H1 (cell line): ENCODE measurements at regions not wholly inside any gene's neighbourhood (a gene's known extent, or its start where the extent isn't known, plus 50 kb on each side); places are given as distances from the start of the nearest gene placed in this dataset.
A peak's percentile ranks its signal among the peaks of the same experiment; 100 is the strongest.

Source experiments
- CTCF ChIA-PET: fragments of 300-600 bp; sonication (Branson Sonifier 250); formaldehyde crosslinking; loops from one replicate; lab custom pipeline; 2021; ENCODE audit not compliant: partially characterized antibody; lab: Charles Lee
- POLR2A ChIA-PET: fragments of 300-600 bp; sonication (Branson Sonifier 250); formaldehyde crosslinking; loops from one replicate; lab custom pipeline; 2021; ENCODE audit warnings: inconsistent platforms; ENCODE audit not compliant: partially characterized antibody; lab: Charles Lee
- DNase-seq, 2 experiments: peaks; one replicate each; pipeline versions ENCODE4 v3.0.0 to v3.0.0-alpha.2; 2010 to 2022; ENCODE audit warnings: low spot score in 2 of 2, low read depth in 1 of 2, mixed read lengths in 1 of 2
- FAIRE-seq: peaks from 2 replicates; lab custom pipeline; 2011; peaks lifted over from hg19 to GRCh38; lab: Jason Lieb, UNC
- H2AFZ ChIP-seq: 2 replicates; pipeline ENCODE4 v1.8.1; 2012; ENCODE audit warnings: low read length, inconsistent platforms
- H2AK5ac ChIP-seq: 2 replicates; pipeline ENCODE4 v1.6.1; 2013; ENCODE audit warnings: low read depth, low read length
- H2BK120ac ChIP-seq: replicated peaks from 2 replicates; pipeline ENCODE3; 2013; ENCODE audit warnings: low read depth, low read length, inconsistent platforms
- H2BK12ac ChIP-seq: 2 replicates; pipeline ENCODE4 v1.6.1; 2013; ENCODE audit warnings: low read depth, low read length
- H2BK15ac ChIP-seq: 2 replicates; pipeline ENCODE4 v1.6.1; 2013; ENCODE audit warnings: low read length
- H2BK20ac ChIP-seq: 2 replicates; pipeline ENCODE4 v1.6.1; 2013; ENCODE audit warnings: low read length
- H2BK5ac ChIP-seq: 2 replicates; pipeline ENCODE4 v1.6.1; 2013; ENCODE audit warnings: low read depth, low read length
- H3K14ac ChIP-seq: 2 replicates; pipeline ENCODE4 v1.6.1; 2013; ENCODE audit warnings: inconsistent platforms; ENCODE audit not compliant: insufficient read length
- H3K18ac ChIP-seq: 2 replicates; pipeline ENCODE4 v1.6.1; 2013; ENCODE audit warnings: low read length; ENCODE audit errors: extremely low read depth
- H3K23ac ChIP-seq: 2 replicates; pipeline ENCODE4 v1.6.1; 2013; ENCODE audit warnings: inconsistent platforms; ENCODE audit not compliant: insufficient read length
- H3K23me2 ChIP-seq: 2 replicates; pipeline ENCODE4 v1.6.1; 2013; ENCODE audit warnings: low read depth, low read length
- H3K27ac ChIP-seq: 2 replicates; pipeline ENCODE4 v1.6.1; 2011; ENCODE audit warnings: low read depth, low read length, inconsistent platforms
- H3K27me3 ChIP-seq, 4 experiments: replicated peaks in 1 of 4; 1 replicate in 1 of 4; 2 replicates in 3 of 4; pipeline versions ENCODE4 v1.6.1 to v1.8.1; 2011 to 2013; ENCODE audit warnings: low read length in 3 of 4, mild to moderate bottlenecking in 3 of 4, inconsistent platforms in 2 of 4, mixed read lengths in 2 of 4, moderate library complexity in 1 of 4; ENCODE audit not compliant: control insufficient read depth in 3 of 4, insufficient read depth in 3 of 4; ENCODE audit errors: extremely low read depth in 1 of 4
- H3K36me3 ChIP-seq, 4 experiments: 2 replicates each; pipeline versions ENCODE4 v1.6.1 to v1.8.1; 2011 to 2013; ENCODE audit warnings: mild to moderate bottlenecking in 4 of 4, low read length in 3 of 4, moderate library complexity in 2 of 4, control low read depth in 1 of 4, inconsistent platforms in 1 of 4; ENCODE audit not compliant: insufficient read depth in 4 of 4, control insufficient read depth in 2 of 4
- H3K4ac ChIP-seq: replicated peaks from 2 replicates; pipeline ENCODE3; 2013; ENCODE audit warnings: low read length, low read depth, mixed read lengths, inconsistent platforms; ENCODE audit not compliant: insufficient read length
- H3K4me1 ChIP-seq, 4 experiments: replicated peaks in 1 of 4; 1 replicate in 1 of 4; 2 replicates in 3 of 4; pipeline versions ENCODE4 v1.6.1 to v1.8.1; 2011 to 2013; ENCODE audit warnings: low read length in 3 of 4, inconsistent platforms in 2 of 4, mixed read lengths in 1 of 4; ENCODE audit not compliant: insufficient read depth in 4 of 4, control insufficient read depth in 3 of 4
- H3K4me2 ChIP-seq, 2 experiments: 2 replicates each; pipeline versions ENCODE4 v1.6.1 to v1.8.1; 2011 to 2013; ENCODE audit warnings: low read depth in 2 of 2, low read length in 2 of 2, control low read depth in 1 of 2, inconsistent platforms in 1 of 2, mild to moderate bottlenecking in 1 of 2; ENCODE audit not compliant: insufficient read depth in 1 of 2
- H3K4me3 ChIP-seq, 4 experiments: fragments of 200-600, 300-600 bp in 1 of 4; sonication (generic), shearing (Covaris generic), sonication (Bioruptor Twin) in 1 of 4; 2 replicates each; pipeline versions ENCODE4 v1.5.1 to v1.8.1; 2011 to 2016; ENCODE audit warnings: low read length in 4 of 4, low read depth in 3 of 4, control low read depth in 2 of 4, inconsistent platforms in 2 of 4, mild to moderate bottlenecking in 2 of 4, mixed read lengths in 1 of 4, moderate library complexity in 1 of 4; ENCODE audit not compliant: insufficient read depth in 2 of 4; ENCODE audit errors: extremely low read depth in 1 of 4
- H3K56ac ChIP-seq: replicated peaks from 2 replicates; pipeline ENCODE3; 2013; ENCODE audit warnings: low read depth, mild to moderate bottlenecking, mixed read lengths, low read length, inconsistent platforms; ENCODE audit not compliant: insufficient read length
- H3K79me1 ChIP-seq: 2 replicates; pipeline ENCODE4 v1.6.1; 2013; ENCODE audit warnings: low read depth, low read length, control low read depth
- H3K79me2 ChIP-seq, 2 experiments: 2 replicates each; pipeline versions ENCODE4 v1.6.1 to v1.8.1; 2012 to 2013; ENCODE audit warnings: low read length in 2 of 2, mild to moderate bottlenecking in 2 of 2, inconsistent platforms in 1 of 2; ENCODE audit not compliant: insufficient read depth in 2 of 2, control insufficient read depth in 1 of 2
- H3K9ac ChIP-seq, 4 experiments: replicated peaks in 1 of 4; 1 replicate in 1 of 4; 2 replicates in 3 of 4; pipeline versions ENCODE4 v1.6.1 to v1.8.1; 2011 to 2013; ENCODE audit warnings: low read depth in 3 of 4, low read length in 3 of 4, control low read depth in 2 of 4, mild to moderate bottlenecking in 2 of 4, moderate library complexity in 2 of 4, inconsistent platforms in 1 of 4; ENCODE audit errors: extremely low read depth in 1 of 4
- H3K9me3 ChIP-seq, 2 experiments: 2 replicates each; pipeline versions ENCODE4 v1.6.1 to v1.8.1; 2012 to 2013; ENCODE audit warnings: mild to moderate bottlenecking in 2 of 2, moderate library complexity in 2 of 2, control low read depth in 1 of 2, inconsistent platforms in 1 of 2, low read depth in 1 of 2, low read length in 1 of 2, mixed read lengths in 1 of 2; ENCODE audit not compliant: insufficient read depth in 2 of 2
- H4K20me1 ChIP-seq, 2 experiments: replicated peaks in 1 of 2; 2 replicates each; pipeline versions ENCODE3 to v1.8.1; 2011 to 2013; ENCODE audit warnings: inconsistent platforms in 2 of 2, low read length in 2 of 2, mild to moderate bottlenecking in 1 of 2; ENCODE audit not compliant: insufficient read depth in 2 of 2, control insufficient read depth in 1 of 2
- H4K5ac ChIP-seq: 2 replicates; pipeline ENCODE4 v1.6.1; 2013; ENCODE audit warnings: low read length, low read depth, mixed read lengths, inconsistent platforms; ENCODE audit not compliant: insufficient read length
- H4K8ac ChIP-seq: 2 replicates; pipeline ENCODE4 v1.8.0; 2013; ENCODE audit warnings: mild to moderate bottlenecking, moderate library complexity, low read length, inconsistent platforms; ENCODE audit not compliant: insufficient read depth; ENCODE audit errors: extremely low read depth
- H4K91ac ChIP-seq: replicated peaks from 2 replicates; pipeline ENCODE3; 2013; ENCODE audit warnings: low read length, mixed read lengths, inconsistent platforms; ENCODE audit not compliant: insufficient read length
- ASH2L ChIP-seq: fragments of 200-600, 300-600 bp; sonication (generic); IDR thresholded peaks from one replicate; pipeline ENCODE4 v1.7.1; 2017; ENCODE audit warnings: low read length
- CEBPB ChIP-seq: IDR thresholded peaks from 2 replicates; pipeline ENCODE4 v1.6.1; 2012; ENCODE audit warnings: low read depth, low read length
- EP300 ChIP-seq, 2 experiments: IDR thresholded peaks; 1 replicate in 1 of 2; 2 replicates in 1 of 2; pipeline ENCODE4 v1.6.1; 2011 to 2012; ENCODE audit warnings: low read depth in 2 of 2, low read length in 2 of 2, mild to moderate bottlenecking in 2 of 2, borderline replicate concordance in 1 of 2, inconsistent platforms in 1 of 2, moderate library complexity in 1 of 2
- FOSL1 ChIP-seq: IDR thresholded peaks from 2 replicates; pipeline ENCODE4 v1.6.1; 2011; ENCODE audit warnings: mild to moderate bottlenecking, low read depth, low read length, moderate library complexity; ENCODE audit not compliant: insufficient read depth
- HDAC2 ChIP-seq, 2 experiments: fragments of 300-600 bp in 1 of 2; sonication (generic) in 1 of 2; IDR thresholded peaks; 2 replicates each; pipeline ENCODE4 v1.6.1; 2011 to 2012; ENCODE audit warnings: low read depth in 2 of 2, low read length in 2 of 2, mild to moderate bottlenecking in 2 of 2, moderate library complexity in 2 of 2, borderline replicate concordance in 1 of 2, inconsistent platforms in 1 of 2
- SIRT6 ChIP-seq: IDR thresholded peaks from one replicate; pipeline ENCODE4 v1.7.1; 2012; ENCODE audit warnings: low read length, inconsistent platforms
- SP2 ChIP-seq: IDR thresholded peaks from 2 replicates; pipeline ENCODE4 v1.6.1; 2012; ENCODE audit warnings: mild to moderate bottlenecking, low read length, inconsistent platforms
- TBP ChIP-seq: IDR thresholded peaks from 2 replicates; pipeline ENCODE4 v1.6.1; 2011; ENCODE audit warnings: low read depth, low read length, improper control_type of control experiment
- WGBS, 2 experiments: shearing (Covaris generic) in 1 of 2; methylation state at CpG; one replicate each; pipeline versions ENCODE4 v1.1.6 to v1.1.7; 2013 to 2015; ENCODE audit warnings: low lambda C conversion rate in 2 of 2, mixed read lengths in 2 of 2, inconsistent platforms in 1 of 2, low coverage in 1 of 2, missing lambda C conversion rate in 1 of 2; ENCODE audit not compliant: insufficient replicate concordance in 2 of 2, insufficient coverage in 1 of 2, insufficient read length in 1 of 2; ENCODE audit errors: extremely low coverage in 1 of 2, missing lambda C conversion rate in 1 of 2; 5-methylcytosine and 5-hydroxymethylcytosine counted together

- H2BK120ac ChIP-seq, result no peak overlapping the region
- no peaks in the 10 kb centered on the region for H3K23me2 ChIP-seq
- DNase-seq, result no peak
- no peak overlapping the region for H4K91ac ChIP-seq
- peak overlapping the region; percentile 45 to 59 for H3K4me2 ChIP-seq
- TF ChIP-seq SIRT6 (no peak), CEBPB (no peak), ASH2L (peak; percentile 47), EP300 (IDR thresholded peaks at IDR 0.05; ENCODE audit: borderline replicate concordance in 1 of 2, low read depth in 2 of 2, low read length in 2 of 2) (peak in 1 of 2 experiments; percentile 41; a peak in 1 of 3 replicates), SP2 (no peak), TBP (no peak), HDAC2 (IDR thresholded peaks at IDR 0.05; ENCODE audit: borderline replicate concordance in 1 of 2, low read depth in 2 of 2, low read length in 2 of 2) (0 out of 4 replicates have a peak, but pooled peaks of 1 of the 2 experiments have one; percentile 47), FOSL1 (no peak)
- H2BK12ac ChIP-seq, result peak overlapping the region; percentile 30; the same call in 1 of the 2 replicates
- no peak overlapping the region for H2BK15ac ChIP-seq
- no peak overlapping the region for H4K5ac ChIP-seq
- H3K9me3 ChIP-seq, result no peaks in the 10 kb centered on the region
- no peaks in the 10 kb centered on the region for H3K79me1 ChIP-seq
- H3K36me3 ChIP-seq, result no peaks in the 10 kb centered on the region
- no peak overlapping the region for H3K18ac ChIP-seq
- peaks cover 0 to 6% (median 4%) of the 10 kb centered on the region in 4 experiments; a peak in 4 of 7 replicates for H3K4me1 ChIP-seq
- no peak overlapping the region for H3K56ac ChIP-seq
- peak overlapping the region in 1 of 4 experiments; percentile 41; a peak in 1 of 8 replicates for H3K4me3 ChIP-seq
- no peak overlapping the region for H3K4ac ChIP-seq
- no peak overlapping the region; the same call in 1 of the 2 replicates for H2BK5ac ChIP-seq
- peak; percentile 95 for FAIRE-seq
- POLR2A ChIA-PET, result no interaction called here
- no peak overlapping the region for H3K23ac ChIP-seq
- H4K20me1 ChIP-seq, result no peaks in the 10 kb centered on the region
- peak overlapping the region; percentile 19; the same call in 1 of the 2 replicates for H2BK20ac ChIP-seq
- H2AFZ ChIP-seq, result no peak overlapping the region
- no peaks in the 10 kb centered on the region for H3K79me2 ChIP-seq
- 2% methylated on average over 2 of the region's 2 CpGs; no CpG with 5 or more reads in 1 of the 2 experiments for WGBS, 2 experiments
- H3K27me3 ChIP-seq, result no peaks in the 10 kb centered on the region
- H4K8ac ChIP-seq, result no peak overlapping the region
- no peak overlapping the region for H2AK5ac ChIP-seq
- H3K14ac ChIP-seq, result no peak overlapping the region
- CTCF ChIA-PET, result no interaction called here
- H3K27ac ChIP-seq, result no peak overlapping the region
- H3K9ac ChIP-seq, result no peak overlapping the region
Measured at GRCh38 chr1:239243006-239243405, 143.4 kb upstream of the CHRM3 start.
